ENCODE measurements at regions not wholly inside any gene's neighbourhood (a gene's known extent, or its start where the extent isn't known, plus 50 kb on each side); places are given as distances from the start of the nearest gene placed in this dataset.
"Not testable (repeated sequence)": the region's sequence is repeated elsewhere in the genome, so short reads cannot be mapped to it uniquely, and the experiment has no call there.

GRCh38 chr4:123649645-123650391 lies 253.2 kb downstream of the SPRY1 start:
- DNase-seq = no peak

DNA sequence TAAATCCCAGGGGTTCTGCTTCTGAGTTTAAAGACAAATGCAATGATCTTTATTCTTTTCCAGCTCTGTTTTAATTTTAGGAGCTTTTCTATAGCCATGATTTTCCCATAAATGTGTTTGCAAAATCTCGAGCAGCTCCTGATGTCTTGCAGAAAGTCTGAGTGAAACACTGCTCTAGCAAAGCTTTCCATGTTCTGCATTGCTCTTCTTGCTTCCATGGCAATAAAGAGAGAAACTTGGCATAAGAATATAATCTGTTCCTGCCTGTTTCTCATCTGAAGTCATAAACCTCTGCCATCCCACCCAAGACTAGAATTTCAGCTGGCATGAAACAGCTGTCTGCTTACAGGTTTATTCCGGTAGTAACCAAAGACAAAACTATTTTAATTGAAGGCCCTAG lies 254.5 kb downstream of the SPRY1 start:
- DNase-seq = no peak

- no peak for DNase-seq
Measured at GRCh38 chr4:123651536-123652180, 255.1 kb downstream of the SPRY1 start.

GRCh38 chr4:123652476-123652875 lies 255.9 kb downstream of the SPRY1 start:
- no peak for DNase-seq

GRCh38 chr4:123653236-123653635 lies 256.6 kb downstream of the SPRY1 start:
- no peak for DNase-seq

DNA sequence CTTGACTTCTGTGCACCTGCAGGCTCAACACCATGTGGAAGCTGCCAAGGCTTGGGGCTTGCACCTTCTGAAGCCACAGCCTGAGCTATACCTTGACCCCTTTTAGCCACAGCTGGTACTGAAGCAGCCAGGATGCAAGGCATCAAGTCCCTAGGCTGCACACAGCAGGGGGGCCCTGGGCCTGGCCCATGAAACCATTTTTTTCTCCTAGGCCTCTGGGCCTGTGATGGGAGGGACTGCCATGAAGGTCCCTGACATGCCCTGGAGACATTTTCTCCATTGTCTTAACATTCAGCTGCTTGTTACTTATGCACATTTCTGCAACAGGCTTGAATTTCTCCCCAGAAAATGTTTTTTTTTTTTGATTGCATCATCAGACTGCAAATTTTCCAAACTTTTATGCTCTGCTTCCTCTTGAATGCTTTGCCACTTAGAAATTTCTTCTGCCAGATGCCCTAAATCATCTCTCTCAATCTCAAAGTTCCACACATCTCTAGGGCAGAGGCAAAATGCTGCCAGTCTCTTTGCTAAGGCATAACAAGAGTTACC lies 260.2 kb downstream of the SPRY1 start:
- DNase-seq = not testable (repeated sequence)

GRCh38 chr4:123657606-123658005 lies 261.0 kb downstream of the SPRY1 start:
- DNase-seq = not testable (repeated sequence)

DNA sequence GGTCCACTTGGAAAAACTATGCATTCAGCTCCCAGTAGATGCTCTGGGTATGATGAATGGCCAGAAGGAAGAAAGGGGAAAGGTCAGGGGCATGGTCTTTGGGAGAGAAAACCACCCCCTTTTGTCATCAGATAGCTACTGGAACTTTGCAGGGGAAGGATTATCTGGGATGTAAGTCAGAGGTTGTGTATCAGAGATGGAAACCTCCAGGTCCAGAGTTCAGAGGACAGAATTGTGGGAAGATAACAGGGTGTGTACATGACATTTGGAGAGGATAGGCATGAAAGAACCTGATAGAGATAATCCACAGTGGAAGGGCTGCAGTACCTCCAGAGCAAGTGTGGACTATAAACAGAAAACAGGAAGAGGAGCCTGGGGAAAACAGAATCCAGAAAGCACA lies 262.7 kb downstream of the SPRY1 start:
- DNase-seq = no peak

DNA sequence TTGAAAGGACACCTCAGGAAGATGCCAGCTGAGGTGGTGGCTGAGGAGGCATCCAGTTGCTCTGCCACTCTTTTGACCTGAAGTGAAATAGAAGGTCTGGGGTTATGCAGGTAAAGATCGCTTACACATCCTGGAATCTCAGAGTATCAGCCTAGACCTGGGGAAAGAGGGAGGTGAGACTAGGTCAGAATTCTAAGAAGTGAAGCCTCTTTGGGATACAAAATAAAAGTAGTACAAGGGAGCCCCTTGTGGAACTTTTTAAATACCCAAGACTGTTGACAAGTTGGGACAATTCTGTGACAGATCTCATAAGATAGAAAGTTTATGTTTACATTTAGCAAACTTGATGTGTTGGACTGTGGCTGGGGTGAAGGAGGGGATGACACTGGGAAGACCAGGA lies 263.1 kb downstream of the SPRY1 start:
- DNase-seq = no peak

DNA sequence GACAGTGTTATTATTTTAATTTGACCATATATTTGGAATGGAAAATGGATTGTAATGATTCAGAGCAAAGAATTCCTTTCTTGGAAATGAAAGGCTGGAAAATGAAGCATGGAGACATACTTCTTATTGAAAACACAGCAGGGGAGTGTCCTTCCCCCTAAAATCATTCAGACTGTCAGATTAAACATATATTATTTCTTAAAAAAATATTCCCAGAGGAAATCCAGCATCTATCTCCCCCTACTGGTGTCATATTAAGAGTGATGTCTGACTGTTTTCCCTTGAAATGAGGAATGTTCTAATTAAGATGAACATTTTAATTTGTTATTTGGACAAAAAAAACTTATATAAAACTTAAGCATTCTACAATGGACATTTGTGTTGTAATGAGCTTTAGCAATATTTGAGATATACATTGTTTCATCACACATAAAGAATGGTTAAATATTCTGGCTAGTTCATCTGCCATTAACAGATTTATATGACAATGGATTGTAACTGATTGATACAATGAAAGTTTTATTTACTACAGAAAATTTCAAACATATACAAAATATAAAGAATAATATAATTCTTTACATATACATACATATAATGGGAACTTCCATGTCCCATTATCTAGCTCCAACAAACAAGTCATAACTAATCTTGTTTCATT lies 264.6 kb downstream of the SPRY1 start:
- no peak for DNase-seq

DNA sequence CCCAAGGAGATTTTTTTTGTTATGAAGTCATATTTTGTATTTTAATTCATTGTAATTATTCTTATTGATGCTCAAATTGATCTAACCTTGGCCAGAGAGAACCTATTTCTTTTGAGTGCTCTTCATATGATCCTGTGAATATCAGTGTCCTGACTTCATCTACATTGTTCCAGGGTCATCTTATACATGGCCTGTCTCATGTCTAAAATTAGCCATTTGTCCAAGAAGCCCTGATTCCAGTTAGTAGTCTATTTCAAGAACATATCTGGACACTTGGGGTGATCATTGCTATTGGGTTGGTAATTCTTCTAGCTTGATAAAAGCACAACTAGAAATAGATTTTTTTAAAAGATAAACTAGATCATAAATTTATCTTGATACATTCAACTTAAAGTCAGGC lies 266.2 kb downstream of the SPRY1 start:
- no peak for DNase-seq

DNA sequence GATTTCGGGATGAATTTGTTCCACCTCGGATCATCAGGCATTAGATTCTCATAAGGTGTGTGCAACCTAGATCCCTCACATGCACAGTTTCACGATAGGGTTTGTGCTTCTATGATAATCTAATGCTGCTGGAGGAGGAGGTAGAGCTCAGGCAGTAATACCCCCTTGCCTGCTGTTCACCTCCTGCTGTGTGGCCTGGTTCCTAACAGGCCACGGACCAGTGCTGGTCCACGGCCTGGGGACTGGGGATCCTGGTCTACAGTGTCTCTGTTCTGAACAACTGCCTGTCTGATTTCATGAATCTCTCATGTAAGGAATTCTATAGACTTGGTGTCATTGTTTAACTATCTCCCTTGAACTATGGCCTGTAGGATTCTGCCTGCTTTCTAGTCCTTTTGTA lies 269.9 kb downstream of the SPRY1 start:
- no peak for DNase-seq

DNA sequence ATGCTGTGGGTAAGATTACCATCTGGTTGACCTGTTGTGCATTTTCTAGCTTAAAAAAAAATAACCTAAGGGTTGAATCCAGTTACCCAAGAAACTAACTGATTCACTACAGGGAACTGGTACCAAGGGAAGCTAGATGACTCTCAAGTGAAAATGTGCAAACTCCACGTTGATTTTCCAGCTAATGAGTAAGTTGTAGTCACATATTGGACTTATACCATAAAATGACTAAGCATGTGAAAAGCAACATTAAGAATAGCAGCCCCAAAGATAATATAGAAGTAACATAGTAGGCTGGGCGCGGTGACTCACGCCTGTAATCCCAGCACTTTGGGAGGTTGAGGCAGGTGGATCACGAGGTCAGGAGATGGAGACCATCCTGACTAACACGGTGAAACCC lies 270.9 kb downstream of the SPRY1 start:
- no peak for DNase-seq

GRCh38 chr4:123667991-123668390 lies 271.4 kb downstream of the SPRY1 start:
- DNase-seq = no peak

GRCh38 chr4:123671636-123672404 lies 275.2 kb downstream of the SPRY1 start:
- peak; percentile 73 for DNase-seq

GRCh38 chr4:123672987-123673386 lies 276.4 kb downstream of the SPRY1 start:
- peak; percentile 27 for DNase-seq

DNA sequence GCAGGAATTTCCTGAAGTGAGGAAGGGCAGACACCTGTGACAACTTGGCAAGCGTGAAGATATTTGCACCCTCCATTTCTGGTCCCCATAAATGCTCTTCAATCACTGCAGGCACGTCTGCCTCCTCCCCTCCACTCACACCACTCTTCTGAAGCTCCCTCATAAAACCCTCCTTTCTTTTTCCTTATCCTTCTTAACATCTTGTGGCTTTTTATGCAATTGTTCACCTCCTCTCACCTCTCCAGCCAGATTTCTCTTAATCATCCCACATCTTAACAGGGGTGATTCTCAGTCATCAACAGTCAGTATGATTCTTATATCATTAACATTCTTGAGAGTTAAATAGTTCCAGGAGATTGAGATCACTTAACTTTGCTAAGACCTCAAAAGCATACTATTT lies 277.4 kb downstream of the SPRY1 start:
- no peak for DNase-seq

GRCh38 chr4:123674762-123675465 lies 278.3 kb downstream of the SPRY1 start:
- DNase-seq = no peak

GRCh38 chr4:123675567-123675966 lies 279.0 kb downstream of the SPRY1 start:
- DNase-seq = no peak

- no peak for DNase-seq
Measured at GRCh38 chr4:123676071-123676889, 279.7 kb downstream of the SPRY1 start.

- DNase-seq = no peak
Measured at GRCh38 chr4:123676890-123677229, 280.3 kb downstream of the SPRY1 start.

GRCh38 chr4:123682931-123683330 lies 286.3 kb downstream of the SPRY1 start:
- DNase-seq = no peak

All from activated CD4-positive, alpha-beta T cell treated with anti-CD3 and anti-CD28 coated beads, Interleukin-2, amount 50 U/mL, for 16 hours (primary cell).